HCT116 (cell line): ENCODE measurements at regions not wholly inside any gene's neighbourhood (a gene's known extent, or its start where the extent isn't known, plus 50 kb on each side); places are given as distances from the start of the nearest gene placed in this dataset.

Experiments
- EZH2 ChIP-seq: fragments of 200-600 bp; sonication (generic); IDR thresholded peaks from 2 replicates; pipeline ENCODE4 v1.6.1; 2017; ENCODE audit warnings: antibody characterized with exemption, mixed run types
- EZH2phosphoT487 ChIP-seq: fragments of 200-600 bp; IDR thresholded peaks from 2 replicates; pipeline ENCODE4 v1.6.1; 2018; ENCODE audit warnings: antibody characterized with exemption, borderline replicate concordance
- POLR2AphosphoS5 ChIP-seq: IDR thresholded peaks from 2 replicates; pipeline ENCODE4 v1.6.1; 2011; ENCODE audit warnings: mild to moderate bottlenecking, low read depth, low read length, moderate library complexity
- SIN3A ChIP-seq: IDR thresholded peaks from 2 replicates; pipeline ENCODE4 v1.6.1; 2012; ENCODE audit warnings: low read depth
- TCF7L2 ChIP-seq: IDR thresholded peaks from 2 replicates; pipeline ENCODE4 v1.7.0; 2011; ENCODE audit warnings: borderline replicate concordance, inconsistent platforms; ENCODE audit not compliant: insufficient read depth, insufficient read length; ENCODE audit errors: extremely low read depth
- ZFX ChIP-seq: fragments of 450-650 bp; IDR thresholded peaks from 2 replicates; pipeline ENCODE4 v1.6.1; 2017
- TF ChIP-seq, protein P1 (sequence below), 3 experiments: fragments of 200-600 bp in 1 of 3; sonication (generic) in 1 of 3; IDR thresholded peaks in 2 of 3; conservative IDR thresholded peaks in 1 of 3; 2 replicates each; pipeline ENCODE4 v1.5.1; 2012 to 2017; ENCODE audit warnings: low read depth in 2 of 3, low read length in 2 of 3, antibody characterized with exemption in 1 of 3, borderline replicate concordance in 1 of 3, control low read depth in 1 of 3, mild to moderate bottlenecking in 1 of 3, mixed read lengths in 1 of 3, mixed run types in 1 of 3, moderate library complexity in 1 of 3; ENCODE audit not compliant: insufficient read depth in 1 of 3
- TF ChIP-seq, protein P2 (sequence below): IDR thresholded peaks from 2 replicates; pipeline ENCODE4 v1.6.1; 2012
- TF ChIP-seq, protein P3 (sequence below): IDR thresholded peaks from 2 replicates; pipeline ENCODE4 v1.6.1; 2012

DNA sequence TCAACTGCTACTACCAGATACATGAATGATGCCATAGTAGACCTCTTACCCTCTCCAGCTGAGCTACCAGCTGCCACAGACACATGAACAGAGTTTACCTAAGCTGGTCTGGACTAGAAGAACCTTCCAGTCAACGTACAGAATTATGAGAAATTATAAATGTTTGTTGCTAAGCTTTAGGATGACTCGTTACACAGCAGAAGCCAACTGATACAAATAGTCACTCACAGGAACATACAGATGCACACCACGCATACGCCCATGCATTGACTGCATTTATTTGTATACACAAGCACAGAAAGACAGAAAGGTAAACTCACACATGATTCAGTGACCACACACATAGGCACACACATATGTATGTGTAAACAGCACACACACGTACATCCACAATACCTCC lies 164.6 kb downstream of the SALL1 start:
- TF ChIP-seq, protein P1, sequence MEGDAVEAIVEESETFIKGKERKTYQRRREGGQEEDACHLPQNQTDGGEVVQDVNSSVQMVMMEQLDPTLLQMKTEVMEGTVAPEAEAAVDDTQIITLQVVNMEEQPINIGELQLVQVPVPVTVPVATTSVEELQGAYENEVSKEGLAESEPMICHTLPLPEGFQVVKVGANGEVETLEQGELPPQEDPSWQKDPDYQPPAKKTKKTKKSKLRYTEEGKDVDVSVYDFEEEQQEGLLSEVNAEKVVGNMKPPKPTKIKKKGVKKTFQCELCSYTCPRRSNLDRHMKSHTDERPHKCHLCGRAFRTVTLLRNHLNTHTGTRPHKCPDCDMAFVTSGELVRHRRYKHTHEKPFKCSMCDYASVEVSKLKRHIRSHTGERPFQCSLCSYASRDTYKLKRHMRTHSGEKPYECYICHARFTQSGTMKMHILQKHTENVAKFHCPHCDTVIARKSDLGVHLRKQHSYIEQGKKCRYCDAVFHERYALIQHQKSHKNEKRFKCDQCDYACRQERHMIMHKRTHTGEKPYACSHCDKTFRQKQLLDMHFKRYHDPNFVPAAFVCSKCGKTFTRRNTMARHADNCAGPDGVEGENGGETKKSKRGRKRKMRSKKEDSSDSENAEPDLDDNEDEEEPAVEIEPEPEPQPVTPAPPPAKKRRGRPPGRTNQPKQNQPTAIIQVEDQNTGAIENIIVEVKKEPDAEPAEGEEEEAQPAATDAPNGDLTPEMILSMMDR (IDR thresholded peaks at IDR 0.05 in 2 of 3, conservative IDR thresholded peaks at IDR 0.05 in 1 of 3; ENCODE audit: borderline replicate concordance in 1 of 3, insufficient read depth in 1 of 3, low read depth in 2 of 3, low read length in 2 of 3) = no peak
- TF ChIP-seq EZH2 (no peak), ZFX (no peak), EZH2phosphoT487 (no peak), POLR2AphosphoS5 (no peak), TCF7L2 (no peak), SIN3A (no peak)
- TF ChIP-seq, protein P2, sequence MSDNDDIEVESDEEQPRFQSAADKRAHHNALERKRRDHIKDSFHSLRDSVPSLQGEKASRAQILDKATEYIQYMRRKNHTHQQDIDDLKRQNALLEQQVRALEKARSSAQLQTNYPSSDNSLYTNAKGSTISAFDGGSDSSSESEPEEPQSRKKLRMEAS = no peak
- TF ChIP-seq, protein P3, sequence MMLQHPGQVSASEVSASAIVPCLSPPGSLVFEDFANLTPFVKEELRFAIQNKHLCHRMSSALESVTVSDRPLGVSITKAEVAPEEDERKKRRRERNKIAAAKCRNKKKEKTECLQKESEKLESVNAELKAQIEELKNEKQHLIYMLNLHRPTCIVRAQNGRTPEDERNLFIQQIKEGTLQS = no peak
